CMK (cell line): ENCODE measurements at regions not wholly inside any gene's neighbourhood (a gene's known extent, or its start where the extent isn't known, plus 50 kb on each side); places are given as distances from the start of the nearest gene placed in this dataset.

Source experiments
- DNase-seq: peaks from one replicate; pipeline ENCODE4 v3.0.0-alpha.2; 2010; ENCODE audit warnings: low read depth

DNA sequence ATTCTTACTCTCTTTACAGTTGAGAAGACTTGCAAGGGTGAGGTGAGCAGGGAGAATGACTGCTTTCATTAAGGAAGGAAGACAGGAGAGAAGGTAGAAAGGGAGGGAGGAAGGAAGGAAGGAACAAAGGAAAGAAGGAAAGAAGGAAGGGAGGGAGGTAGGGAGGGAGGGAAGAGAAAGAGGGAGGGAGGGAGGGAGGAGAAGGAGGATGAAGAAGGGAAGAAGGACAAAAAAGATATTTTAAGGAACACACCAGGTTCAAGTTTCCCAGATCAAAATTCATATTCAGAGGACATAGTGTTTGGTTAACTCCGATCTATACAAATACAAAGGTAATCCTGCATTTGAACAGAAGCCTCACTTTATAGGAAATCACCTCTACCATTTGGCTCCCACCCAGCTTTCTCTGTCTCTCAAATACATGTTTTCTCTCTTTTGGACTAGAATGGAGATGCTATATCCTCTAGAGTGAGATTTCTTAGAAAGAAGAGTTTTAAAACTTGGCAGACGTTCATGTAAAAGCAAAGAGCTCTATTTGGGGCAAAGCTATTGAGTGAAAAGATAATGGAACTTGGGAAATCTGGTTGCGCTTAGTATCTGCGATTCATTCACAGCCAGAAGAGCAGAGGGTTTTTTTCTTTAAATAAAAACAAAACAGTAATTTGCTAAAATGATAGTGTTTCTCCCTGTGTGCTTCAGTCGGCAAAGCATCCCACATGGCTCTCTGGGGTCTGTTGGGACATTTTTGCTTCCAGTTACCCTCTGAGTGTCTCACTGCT, 261.9 kb upstream of the LYZL1 start:
- no peak for DNase-seq

DNA sequence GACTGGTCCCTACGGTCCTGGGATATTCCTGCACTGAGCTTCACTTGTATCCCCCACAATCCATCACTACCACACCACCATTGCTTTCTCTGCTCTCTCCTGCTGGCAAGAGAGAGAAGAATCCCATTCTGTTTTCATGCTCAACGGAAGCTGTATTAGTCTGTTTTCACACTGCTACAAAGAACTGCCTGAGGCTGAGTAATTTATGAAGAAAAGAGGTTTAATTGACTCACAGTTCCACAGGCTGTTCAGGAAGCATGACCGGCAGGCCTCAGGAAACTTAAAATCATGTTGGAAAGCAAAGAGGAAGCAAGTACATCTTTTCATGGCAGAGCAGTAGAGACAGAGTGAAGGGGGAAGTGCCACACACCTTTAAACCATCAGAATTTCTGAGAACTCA, 260.4 kb upstream of the LYZL1 start:
- DNase-seq: no peak

DNA sequence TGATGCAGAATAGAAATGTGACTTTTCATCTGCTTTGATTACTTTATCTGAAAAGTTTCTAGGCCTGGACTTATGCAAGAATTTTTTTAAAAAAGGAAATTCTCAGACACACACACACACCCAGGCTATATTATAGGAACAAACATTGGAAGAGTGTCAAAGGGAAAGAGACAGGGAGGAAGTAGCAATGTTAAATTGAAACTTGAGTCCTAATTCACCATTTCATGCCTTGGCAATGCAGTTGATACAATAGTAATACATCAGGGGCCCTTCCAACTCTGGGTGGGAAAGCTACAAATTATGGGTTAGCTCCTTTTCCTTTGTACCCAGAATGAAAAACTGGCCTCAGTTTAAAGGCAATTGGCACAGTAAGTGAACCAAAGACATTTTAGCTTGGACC, 258.0 kb upstream of the LYZL1 start:
- no peak for DNase-seq

DNA sequence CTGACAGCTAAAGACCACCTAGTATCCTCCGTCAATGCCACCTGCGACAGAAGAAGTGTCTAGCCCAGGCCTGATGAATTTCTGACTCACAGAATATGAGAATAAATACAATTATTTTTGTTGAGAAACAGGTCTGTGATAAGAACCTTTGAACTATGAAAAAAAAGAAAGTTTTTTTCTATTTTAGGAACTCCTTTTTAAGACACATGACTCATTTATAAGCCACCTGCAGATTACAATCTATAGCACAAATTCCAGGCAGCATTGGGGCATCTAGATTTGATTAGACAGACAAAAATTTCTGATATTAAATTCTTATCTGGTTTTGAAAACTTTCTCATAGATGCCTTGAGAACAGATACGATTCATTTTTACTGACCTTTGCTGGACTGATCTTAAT, 256.7 kb upstream of the LYZL1 start:
- no peak for DNase-seq

DNA sequence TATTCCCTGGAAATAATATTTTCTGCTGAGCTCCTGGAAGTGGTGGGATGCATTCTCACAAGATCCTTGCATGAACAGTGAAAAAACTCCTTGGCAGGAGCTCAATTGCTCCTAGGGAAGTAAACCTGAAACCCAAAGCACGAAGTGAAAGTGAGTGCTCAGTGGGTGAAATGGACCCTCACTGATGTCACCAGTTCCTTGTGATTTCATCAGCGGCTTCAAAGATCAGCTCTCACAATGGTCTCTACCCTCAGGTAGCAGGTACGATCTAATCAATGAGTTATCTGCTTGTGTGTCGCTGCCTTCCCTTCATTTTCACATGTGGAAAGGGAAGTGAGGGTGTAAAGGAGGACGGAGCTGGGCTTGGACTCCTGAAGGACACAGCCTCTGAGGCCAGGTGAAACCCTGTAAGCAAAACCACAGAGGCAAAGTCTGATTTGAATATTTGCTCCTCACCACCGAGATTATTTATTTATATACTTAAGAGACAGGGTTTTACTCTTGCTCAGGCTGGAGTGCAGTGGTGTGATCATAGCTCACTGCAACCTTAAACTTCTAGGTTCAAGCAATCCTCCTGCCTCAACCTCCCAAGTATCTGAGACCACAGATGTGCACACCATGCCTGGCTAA, 255.4 kb upstream of the LYZL1 start:
- no peak for DNase-seq

DNA sequence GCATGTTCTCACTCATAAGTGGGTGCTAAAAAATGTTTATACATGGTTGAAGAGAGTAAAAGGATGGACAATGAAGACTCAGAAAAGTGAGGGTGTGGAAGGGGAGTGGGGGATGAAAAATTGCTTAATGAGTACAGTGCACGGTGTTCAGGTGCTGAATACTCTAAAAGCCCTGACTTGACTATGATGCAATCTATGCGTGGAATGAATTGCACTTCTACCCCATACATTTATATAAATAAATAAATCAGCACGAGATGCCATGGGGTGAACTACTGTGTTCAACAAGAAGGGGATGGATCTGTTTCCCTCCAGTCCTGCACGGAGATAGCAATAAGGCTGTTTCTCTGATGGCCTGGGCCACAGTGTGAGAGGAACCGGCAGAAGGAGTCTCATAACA, 254.3 kb upstream of the LYZL1 start:
- DNase-seq: no peak

DNA sequence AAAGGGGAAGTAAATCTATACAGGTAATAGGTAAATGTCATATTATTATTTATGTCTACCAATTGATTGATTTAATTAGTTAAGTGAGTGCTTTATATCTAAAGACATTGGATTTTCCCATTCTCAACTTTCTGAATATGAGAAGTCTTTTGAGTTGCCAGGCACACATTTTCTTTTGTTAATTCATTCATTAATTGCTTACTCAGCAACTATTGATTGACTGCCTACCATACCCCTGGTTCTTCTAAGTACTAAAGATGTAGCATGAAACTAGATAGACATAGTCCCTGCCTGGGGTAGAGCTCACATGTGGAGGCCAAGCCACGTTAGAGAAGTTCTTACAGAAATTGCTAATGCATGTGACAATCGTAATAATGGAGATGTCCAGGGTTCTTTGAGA, 253.1 kb upstream of the LYZL1 start:
- DNase-seq: no peak

DNA sequence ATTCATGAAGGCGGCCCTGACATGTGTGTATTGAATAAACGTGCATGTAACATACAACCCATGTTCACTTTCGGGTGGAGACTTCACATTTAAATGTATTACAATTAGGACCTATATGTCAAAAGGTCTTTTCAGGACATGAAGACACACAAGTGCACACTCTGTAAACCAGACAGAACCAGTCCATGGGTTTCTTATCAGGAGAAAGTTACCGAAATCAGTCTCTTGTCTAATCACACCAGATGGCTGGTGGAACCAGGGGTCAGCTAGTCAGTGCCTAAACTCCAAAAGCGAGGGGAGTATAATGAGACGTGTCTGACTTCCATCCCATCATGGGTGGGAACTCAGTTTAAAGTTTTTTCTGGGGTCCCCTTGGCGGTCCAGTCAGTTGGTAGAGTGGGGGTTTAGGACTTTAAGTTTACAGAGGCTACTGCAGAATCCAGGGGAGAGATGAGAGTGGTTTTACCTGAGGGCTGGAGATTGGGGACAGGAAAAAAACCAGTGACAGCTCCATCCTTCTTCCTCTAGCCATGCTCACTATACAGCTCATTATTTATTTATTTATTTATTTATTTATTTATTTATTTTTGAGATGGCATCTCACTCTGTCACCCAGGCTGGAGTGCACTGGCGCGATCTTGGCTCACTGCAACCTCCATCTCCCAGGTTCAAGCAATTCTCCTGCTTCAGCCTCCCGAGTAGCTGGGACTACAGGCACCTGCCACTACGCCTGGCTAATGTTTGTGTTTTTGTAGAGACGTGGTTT, 251.3 kb upstream of the LYZL1 start:
- no peak for DNase-seq

DNA sequence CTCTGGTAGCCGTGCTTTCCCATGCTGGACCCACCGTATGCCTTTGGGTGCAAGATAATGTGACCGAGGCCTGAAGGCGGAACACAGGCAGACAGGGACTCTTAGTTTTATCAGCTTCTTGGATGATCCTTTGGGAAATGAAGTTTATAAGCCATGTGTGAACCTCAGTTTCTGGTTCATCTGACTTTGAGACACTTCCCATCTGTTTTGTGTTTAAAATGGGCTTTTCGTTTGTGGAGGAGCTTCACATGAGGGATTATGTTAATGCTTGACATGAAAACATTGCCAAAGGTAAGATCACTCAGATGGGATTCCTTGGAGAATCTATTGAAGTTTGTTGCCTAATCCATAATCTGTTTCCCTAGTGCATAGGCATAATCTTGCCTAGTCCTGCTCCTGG, 249.8 kb upstream of the LYZL1 start:
- no peak for DNase-seq

DNA sequence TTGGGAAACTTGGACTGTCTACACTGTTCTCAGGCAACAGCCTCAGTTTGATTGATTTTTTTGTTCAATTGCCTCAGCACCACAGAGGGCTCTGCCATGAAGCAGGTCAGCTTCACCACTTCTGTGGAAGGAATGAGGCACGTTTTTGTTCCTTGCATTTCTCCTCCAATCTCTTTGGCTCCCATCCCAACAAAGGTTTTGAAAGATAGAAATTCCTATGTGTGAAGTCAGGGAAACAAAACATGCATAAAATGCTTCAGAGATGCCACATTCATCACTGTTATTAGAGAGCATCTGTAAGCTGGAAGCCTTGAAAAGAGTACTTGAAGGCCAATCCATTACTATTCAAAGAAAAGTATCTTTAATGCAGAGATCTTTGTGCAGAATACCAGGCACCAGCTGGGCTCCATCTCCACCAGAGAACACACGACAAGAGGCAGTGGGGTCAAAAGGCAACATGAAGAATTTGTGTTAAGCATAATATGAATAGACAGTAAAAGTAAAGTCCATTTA, 249.1 kb upstream of the LYZL1 start:
- DNase-seq: no peak

DNA sequence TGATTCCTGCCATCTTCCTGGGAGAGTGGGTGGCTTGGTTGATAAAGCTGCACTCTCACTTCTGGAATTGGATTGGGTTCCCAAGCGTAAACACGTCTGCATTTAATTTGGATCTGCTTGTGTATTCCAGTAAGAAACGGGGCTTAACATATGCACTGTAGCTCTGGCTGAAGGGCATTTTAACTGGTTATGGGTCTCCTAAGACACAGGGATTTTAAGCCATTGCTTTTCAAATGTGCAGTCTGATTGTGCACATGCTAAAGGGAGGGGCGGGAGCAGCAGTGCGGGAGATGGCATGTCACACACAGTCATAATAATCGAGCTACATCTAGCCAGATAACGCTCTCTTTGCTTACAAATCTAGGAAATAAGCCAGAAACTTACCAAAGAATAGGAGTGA, 247.3 kb upstream of the LYZL1 start:
- no peak for DNase-seq

DNA sequence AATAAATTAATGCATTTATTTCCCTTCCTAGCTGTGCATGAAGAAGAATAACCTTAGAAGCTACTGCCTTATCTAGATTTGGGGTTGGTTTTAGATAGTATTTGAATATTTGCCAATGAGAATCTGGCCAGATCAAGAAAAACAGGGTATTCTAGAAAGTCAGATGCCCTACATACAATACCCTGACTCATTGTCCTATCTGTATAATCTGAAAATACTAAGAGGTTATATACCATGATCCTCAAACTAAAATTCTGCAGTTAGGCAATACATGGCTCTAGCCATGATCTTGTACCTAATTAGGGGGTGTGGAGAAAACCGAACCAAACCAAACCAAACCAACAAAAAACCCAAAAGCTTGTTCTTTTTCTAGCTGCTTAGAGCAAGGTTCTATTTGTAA, 240.4 kb upstream of the LYZL1 start:
- no peak for DNase-seq

DNA sequence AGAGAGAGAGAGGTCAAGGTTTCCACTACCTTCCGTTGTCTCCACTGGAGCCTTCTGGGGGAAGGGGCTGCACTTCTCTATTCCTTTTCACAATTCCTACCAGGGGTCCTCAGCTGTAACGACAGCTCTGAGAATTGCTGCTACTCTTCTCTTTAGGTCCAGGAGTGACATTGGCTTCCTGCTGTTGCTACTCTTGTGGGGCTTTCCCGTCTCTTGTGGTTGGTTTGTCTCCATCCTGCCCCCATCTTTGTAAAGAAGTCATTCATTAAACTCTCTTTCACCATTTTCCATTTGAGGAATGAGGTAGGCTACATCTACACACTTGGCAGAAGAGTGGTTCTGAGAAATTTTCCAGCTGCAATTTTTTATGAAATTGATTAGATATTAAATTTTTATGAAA, 238.8 kb upstream of the LYZL1 start:
- DNase-seq: no peak

DNA sequence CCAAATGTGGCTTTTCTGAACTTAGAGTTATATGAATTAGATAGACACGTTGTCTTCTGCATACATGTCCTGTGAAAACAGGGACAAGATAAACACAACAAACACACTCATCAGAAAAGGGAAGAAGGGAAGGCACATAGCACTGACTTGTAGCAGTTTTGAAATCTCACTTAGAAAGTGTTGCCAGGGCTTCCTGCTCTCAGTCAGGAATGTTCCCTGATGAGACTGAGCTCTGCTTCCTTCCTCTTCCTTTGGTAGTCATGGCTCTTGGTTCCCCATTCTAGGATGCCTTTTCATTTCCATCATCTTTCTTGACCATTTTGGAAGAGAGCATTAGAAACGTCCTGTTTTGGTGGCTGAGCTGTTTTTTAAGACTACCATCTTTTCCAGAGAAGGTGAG, 233.8 kb upstream of the LYZL1 start:
- no peak for DNase-seq

DNA sequence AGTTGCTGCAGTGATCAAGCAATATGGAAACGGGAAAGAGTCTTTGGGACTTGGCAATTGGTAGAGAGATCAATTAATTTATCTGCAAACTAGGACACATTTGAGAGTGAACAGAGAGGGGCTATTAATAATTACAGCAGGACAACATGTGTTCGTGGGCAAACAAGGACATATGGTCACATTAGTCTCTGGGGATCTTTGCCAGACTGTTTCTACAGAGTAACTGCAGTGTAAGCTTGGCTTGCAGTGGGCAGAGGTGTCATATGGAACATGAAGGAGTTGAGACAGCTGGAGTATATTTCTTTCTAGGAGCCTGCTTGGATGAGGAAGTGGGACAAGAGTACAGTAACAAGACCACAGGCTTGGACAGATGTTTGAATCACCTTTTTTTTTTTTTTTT, 232.1 kb upstream of the LYZL1 start:
- no peak for DNase-seq

DNA sequence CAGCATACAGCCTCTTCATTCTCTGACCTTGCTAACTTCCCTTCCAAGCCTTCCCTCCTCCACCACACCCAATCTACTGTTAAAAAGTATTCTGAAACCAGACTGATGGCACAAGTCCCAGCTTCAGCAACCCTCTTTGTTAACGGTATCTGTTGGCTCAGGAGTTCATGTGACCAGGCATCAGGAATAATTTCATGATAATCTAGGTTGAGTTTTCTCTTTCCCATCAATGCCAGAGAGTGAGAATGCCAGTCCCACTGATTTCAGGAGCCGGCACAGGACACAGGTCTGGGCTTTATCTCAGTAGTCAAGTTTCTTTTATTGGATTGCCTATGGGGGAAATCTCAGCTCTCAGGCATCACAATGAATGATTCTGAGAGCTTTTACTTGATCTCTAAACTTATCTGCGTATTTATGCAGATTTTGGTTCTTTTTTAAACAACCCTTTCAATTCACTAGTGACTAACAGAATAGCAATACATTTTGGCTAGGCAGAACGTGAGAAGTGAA, 231.0 kb upstream of the LYZL1 start:
- no peak for DNase-seq

DNA sequence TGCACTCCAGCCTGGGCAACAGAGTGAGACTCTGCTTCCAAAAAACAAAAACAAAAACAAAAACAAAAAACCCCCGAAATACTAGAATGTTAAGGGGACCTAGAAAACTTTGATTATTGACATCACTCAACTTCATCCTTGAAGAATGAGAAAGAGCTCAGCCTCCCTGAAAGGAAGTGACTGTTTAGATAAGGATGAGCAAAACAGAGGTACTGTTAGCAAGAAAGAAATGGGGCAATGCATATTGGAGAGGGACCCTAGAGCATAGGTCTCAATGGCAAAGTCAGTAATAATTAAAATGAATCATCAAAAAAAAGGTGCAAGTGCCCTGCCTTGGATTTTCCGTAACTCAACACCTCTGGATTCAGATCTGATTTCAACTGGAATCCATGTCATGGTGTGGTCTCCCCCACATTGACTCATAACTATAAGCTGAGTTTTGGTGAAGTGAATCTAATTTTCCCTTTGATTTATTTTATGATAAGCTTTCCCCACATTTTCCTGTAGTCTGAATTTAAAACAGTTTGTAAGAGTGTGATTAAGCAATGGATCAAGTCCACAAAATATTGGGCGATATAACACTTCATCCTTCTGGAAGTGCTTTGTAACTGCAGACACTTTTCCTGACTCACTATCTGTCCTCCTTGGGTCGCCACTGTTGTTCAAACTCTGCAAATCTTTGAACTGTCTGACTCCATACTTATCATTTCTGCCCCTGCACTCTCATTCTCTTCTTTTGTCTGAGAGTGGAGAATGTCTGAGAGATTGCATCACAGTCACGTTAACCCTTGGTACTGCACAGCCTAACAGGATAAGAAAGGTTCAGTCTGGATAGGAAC, 224.8 kb upstream of the LYZL1 start:
- DNase-seq: no peak

DNA sequence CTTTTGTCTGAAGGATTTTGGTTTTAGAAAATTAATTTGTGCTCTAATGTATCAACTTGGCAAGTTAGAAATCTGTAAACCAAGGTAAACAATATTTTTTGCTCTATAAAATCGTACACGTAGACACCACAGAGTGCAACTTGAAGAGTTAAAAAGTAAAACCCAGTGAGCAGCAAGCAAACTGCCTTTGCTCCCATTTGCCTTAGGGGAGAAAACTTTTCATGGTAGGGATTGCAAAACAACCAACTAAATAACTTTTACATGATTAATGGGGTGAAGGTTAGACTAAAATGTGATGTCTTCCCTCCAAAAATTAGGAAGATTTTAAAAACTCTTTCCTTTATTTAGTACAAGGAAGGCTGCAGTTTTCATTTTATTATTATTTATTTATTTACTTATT, 224.2 kb upstream of the LYZL1 start:
- DNase-seq: no peak

DNA sequence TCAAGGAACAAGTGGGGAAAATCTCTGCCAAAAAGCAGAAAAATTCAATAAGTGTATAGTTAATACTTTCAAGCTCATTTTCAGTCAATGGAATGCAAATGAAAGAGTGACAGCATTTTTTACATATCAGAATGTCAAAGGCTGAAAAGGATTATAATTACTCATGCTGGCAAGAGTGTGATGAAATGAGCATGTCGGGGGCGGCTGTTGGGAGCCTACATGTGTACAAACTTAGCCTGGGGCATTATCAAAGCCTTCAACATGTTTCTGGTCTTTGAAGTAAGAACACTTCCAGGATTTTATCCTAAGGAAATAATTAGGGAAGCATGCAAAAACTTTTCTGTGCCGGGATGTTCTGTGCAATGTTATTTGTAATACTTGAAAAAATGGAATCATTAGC, 221.7 kb upstream of the LYZL1 start:
- no peak for DNase-seq

DNA sequence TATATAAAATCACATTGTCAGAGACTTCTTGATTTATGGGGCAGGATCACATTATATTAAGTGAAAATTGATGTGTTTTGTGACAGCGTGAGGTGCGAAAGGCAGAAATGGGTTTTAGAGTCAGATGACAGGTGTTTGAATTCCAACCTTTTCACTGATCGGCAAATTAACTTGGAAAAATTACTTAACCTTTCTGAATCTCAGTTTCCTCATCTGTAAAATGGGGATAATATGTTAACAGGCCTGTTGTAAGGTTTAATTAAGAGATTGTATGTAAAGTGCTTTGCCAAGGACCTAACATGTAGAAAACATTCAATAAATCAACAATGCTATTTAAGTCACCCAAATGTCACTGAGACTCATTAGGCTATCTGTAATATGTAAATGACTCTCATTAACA, 221.2 kb upstream of the LYZL1 start:
- DNase-seq: no peak

DNA sequence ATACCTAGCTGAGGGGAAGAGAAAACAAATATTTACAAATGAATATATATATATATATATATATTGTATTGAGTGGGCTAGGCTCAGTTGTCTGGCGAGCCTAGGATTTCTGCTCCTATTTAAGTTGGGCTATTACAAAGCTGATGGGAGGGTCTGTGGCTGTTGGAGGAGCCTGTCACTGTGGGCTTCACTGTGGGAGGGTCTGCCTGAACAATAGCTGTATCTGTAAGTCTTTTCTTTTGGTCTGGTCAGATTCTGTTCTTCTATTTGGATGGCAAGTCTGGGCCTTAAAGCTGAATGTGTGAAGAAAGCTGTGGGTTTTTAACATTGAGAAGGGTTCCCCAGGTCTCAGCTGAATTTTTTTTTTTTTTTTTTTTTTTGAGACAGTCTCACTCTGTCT, 220.6 kb upstream of the LYZL1 start:
- no peak for DNase-seq

DNA sequence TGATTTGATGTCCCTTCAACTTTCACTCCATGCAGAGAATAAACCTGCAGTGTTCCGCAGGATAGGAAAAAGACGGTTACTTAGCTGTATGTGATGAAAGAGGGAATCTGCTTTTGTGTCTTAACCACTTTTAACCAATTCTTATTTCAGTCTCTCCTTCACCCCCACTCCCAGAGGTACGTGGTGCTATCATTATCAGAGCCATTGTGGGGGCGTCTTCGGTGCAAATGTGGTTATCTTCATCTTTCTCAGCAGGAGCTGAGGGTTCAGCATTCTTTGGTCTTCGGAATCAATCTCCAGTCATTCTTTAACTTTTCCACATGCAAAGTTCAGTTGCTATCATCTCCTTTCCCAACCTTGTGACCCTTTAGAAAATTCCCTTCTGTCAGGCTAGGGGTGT, 219.9 kb upstream of the LYZL1 start:
- DNase-seq: no peak
